Neuronal stem cell (in vitro differentiated cells): ENCODE measurements at regions not wholly inside any gene's neighbourhood (a gene's known extent, or its start where the extent isn't known, plus 50 kb on each side); places are given as distances from the start of the nearest gene placed in this dataset.

ENCODE experiments used
- DNase-seq: peaks from one replicate; pipeline ENCODE4 v3.0.0-alpha.2; 2013; ENCODE audit warnings: low spot score
- H2AFZ ChIP-seq: one replicate; pipeline ENCODE4 v1.6.1; 2013; ENCODE audit warnings: mild to moderate bottlenecking, low read length, inconsistent platforms
- H2AK5ac ChIP-seq: 2 replicates; pipeline ENCODE4 v1.6.1; 2013; ENCODE audit warnings: low read depth, mild to moderate bottlenecking, inconsistent platforms, low read length, moderate library complexity, mixed read lengths
- H2BK120ac ChIP-seq: 2 replicates; pipeline ENCODE4 v1.6.1; 2013; ENCODE audit warnings: low read depth, mild to moderate bottlenecking, inconsistent platforms, low read length, moderate library complexity, mixed read lengths
- H2BK12ac ChIP-seq: one replicate; pipeline ENCODE4 v1.6.1; 2013; ENCODE audit warnings: low read length, inconsistent platforms
- H2BK15ac ChIP-seq: 2 replicates; pipeline ENCODE4 v1.6.1; 2013; ENCODE audit warnings: mild to moderate bottlenecking, low read length, inconsistent platforms, mixed read lengths
- H2BK5ac ChIP-seq: one replicate; pipeline ENCODE4 v1.6.1; 2013; ENCODE audit warnings: inconsistent platforms, mild to moderate bottlenecking, low read length, moderate library complexity
- H3K14ac ChIP-seq: one replicate; pipeline ENCODE4 v1.6.1; 2013; ENCODE audit warnings: low read length, inconsistent platforms
- H3K18ac ChIP-seq: 2 replicates; pipeline ENCODE4 v1.6.1; 2013; ENCODE audit warnings: low read length, inconsistent platforms
- H3K23ac ChIP-seq: 2 replicates; pipeline ENCODE4 v1.6.1; 2013; ENCODE audit warnings: low read depth, mild to moderate bottlenecking, mixed read lengths, low read length, inconsistent platforms; ENCODE audit not compliant: poor library complexity
- H3K27ac ChIP-seq: replicated peaks from 3 replicates; pipeline ENCODE4 v1.5.1; 2013; ENCODE audit warnings: low read length, inconsistent platforms
- H3K27me3 ChIP-seq, 3 experiments: 2 replicates each; pipeline ENCODE4 v1.6.1; 2013; ENCODE audit warnings: low read length in 3 of 3, mild to moderate bottlenecking in 2 of 3, inconsistent platforms in 1 of 3, low read depth in 1 of 3, mixed read lengths in 1 of 3, moderate library complexity in 1 of 3; ENCODE audit not compliant: control insufficient read depth in 3 of 3, insufficient read depth in 3 of 3
- H3K36me3 ChIP-seq, 2 donors: replicated peaks in 1 of 2; 2 replicates each; pipeline ENCODE4 v1.6.1; 2013; ENCODE audit warnings: low read length in 2 of 2; ENCODE audit not compliant: control insufficient read depth in 2 of 2, insufficient read depth in 2 of 2
- H3K4ac ChIP-seq: 2 replicates; pipeline ENCODE4 v1.6.1; 2013; ENCODE audit warnings: inconsistent platforms, mild to moderate bottlenecking, low read length, moderate library complexity
- H3K4me1 ChIP-seq, 2 donors: 1 replicate in 1 of 2; 2 replicates in 1 of 2; pipeline ENCODE4 v1.6.1; 2013; ENCODE audit warnings: low read length in 2 of 2, low read depth in 1 of 2; ENCODE audit not compliant: control insufficient read depth in 2 of 2, insufficient read depth in 1 of 2
- H3K4me2 ChIP-seq: one replicate; pipeline ENCODE4 v1.6.1; 2013; ENCODE audit warnings: mild to moderate bottlenecking, low read length, inconsistent platforms; ENCODE audit not compliant: insufficient read depth, poor library complexity, severe bottlenecking
- H3K4me3 ChIP-seq, 2 donors: 2 replicates each; pipeline ENCODE4 v1.5.1; 2013; ENCODE audit warnings: low read length in 2 of 2, mild to moderate bottlenecking in 2 of 2, inconsistent platforms in 1 of 2, moderate library complexity in 1 of 2
- H3K79me1 ChIP-seq: one replicate; pipeline ENCODE4 v1.6.1; 2013; ENCODE audit warnings: low read depth, mild to moderate bottlenecking, inconsistent platforms, low read length, moderate library complexity
- H3K9ac ChIP-seq: one replicate; pipeline ENCODE4 v1.6.1; 2013; ENCODE audit warnings: mild to moderate bottlenecking, low read depth, low read length, inconsistent platforms; ENCODE audit not compliant: poor library complexity
- H3K9me3 ChIP-seq, 2 donors: replicated peaks in 1 of 2; 2 replicates each; pipeline versions ENCODE3 to v1.6.1; 2013; ENCODE audit warnings: low read length in 2 of 2, mild to moderate bottlenecking in 2 of 2, inconsistent platforms in 1 of 2, low read depth in 1 of 2, mixed read lengths in 1 of 2, moderate library complexity in 1 of 2; ENCODE audit not compliant: control insufficient read depth in 2 of 2, insufficient read depth in 1 of 2
- H4K8ac ChIP-seq: one replicate; pipeline ENCODE4 v1.6.1; 2013; ENCODE audit warnings: low read depth, mild to moderate bottlenecking, inconsistent platforms, low read length, moderate library complexity
- H4K91ac ChIP-seq: one replicate; pipeline ENCODE4 v1.6.1; 2013; ENCODE audit warnings: low read length, low read depth, mild to moderate bottlenecking, inconsistent platforms; ENCODE audit not compliant: poor library complexity
- WGBS, 2 donors: extraction: QIAGEN DNeasy Blood & Tissue Kit; methylation state at CpG; one replicate each; pipeline ENCODE4 v1.1.7; 2013; ENCODE audit warnings: missing lambda C conversion rate in 2 of 2, mixed read lengths in 1 of 2; ENCODE audit not compliant: insufficient read length in 2 of 2, insufficient replicate concordance in 1 of 2; ENCODE audit errors: extremely low coverage in 2 of 2; 5-methylcytosine and 5-hydroxymethylcytosine counted together

DNA sequence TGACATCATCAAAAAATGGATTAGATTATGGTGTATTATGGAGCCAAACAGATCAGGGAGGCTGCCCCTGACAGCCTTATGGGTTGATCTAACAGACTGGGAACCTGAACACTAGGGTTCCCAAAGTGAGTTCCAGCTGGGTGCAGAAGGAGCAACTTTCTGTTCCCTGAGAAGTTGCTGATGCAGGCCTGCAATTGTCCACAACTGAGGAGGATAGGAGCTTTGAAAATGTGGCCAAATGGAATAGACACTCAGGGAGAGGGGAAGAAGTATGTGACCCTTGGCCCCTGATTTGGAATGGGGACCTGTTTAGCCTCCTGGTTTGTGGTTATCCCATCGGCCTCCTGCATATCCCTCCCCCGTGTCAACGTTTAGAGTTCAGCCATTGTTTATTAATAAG, 262.2 kb upstream of the SKOR2 start:
- Histone ChIP-seq H3K4ac (no peak overlapping the region), H4K8ac (no peak overlapping the region), H3K23ac (no peak overlapping the region), H3K14ac (no peak overlapping the region), H3K9me3 (no peaks in the 10 kb centered on the region), H3K9ac (no peak overlapping the region), H2BK120ac (no peak overlapping the region), H2BK12ac (no peak overlapping the region), H3K4me1 (no peaks in the 10 kb centered on the region), H4K91ac (no peak overlapping the region), H3K18ac (no peak overlapping the region), H3K27ac (no peak overlapping the region), H3K36me3 (no peaks in the 10 kb centered on the region), H2BK15ac (no peak overlapping the region), H2AFZ (no peak overlapping the region), H2BK5ac (no peak overlapping the region), H3K27me3 (no peaks in the 10 kb centered on the region), H3K79me1 (no peaks in the 10 kb centered on the region), H3K4me3 (no peak overlapping the region), H3K4me2 (no peak overlapping the region), H2AK5ac (no peak overlapping the region)
- DNase-seq: no peak
- WGBS, 2 donors: no CpG with 5 or more reads among the region's 3 CpGs

DNA sequence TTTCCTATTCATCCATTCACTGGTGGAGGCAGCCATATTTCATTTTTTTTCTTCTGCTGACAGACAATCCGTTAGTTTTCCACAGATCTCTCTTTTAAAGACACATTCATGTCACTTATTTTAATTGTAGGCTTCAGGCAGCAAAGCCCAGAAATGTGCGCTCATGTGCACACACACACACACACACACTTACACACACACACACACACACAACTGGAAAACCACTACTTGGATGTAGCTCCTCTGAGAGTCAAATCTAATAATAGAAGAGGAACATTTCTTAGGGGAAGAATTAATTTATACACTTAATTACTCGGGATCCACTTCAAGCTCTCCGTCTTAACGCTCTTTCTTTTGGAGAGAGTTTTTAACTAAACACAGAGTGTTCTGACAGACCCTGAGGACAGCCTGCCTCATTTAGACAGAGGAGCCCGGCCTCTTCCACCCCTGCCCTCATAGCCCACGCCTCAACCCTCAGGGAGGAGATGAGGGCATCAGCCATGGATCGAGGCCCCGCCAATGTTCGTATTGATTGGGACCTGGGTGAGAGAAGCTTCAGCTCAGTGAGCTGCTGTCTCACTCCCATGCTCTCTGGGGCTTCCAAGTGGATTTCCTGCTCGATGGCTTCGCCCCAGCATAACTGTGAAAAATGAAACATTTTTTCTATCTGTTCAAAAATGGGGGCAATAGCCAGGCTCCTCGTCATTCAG, 261.4 kb upstream of the SKOR2 start:
- H3K4me2 ChIP-seq: no peak overlapping the region
- H2BK120ac ChIP-seq: no peak overlapping the region
- no peak overlapping the region for H3K14ac ChIP-seq
- H3K23ac ChIP-seq: no peak overlapping the region
- no peak overlapping the region for H2BK5ac ChIP-seq
- no peak overlapping the region for H4K8ac ChIP-seq
- H2BK15ac ChIP-seq: no peak overlapping the region
- no peak overlapping the region for H2BK12ac ChIP-seq
- no peak overlapping the region for H3K27ac ChIP-seq
- H3K36me3 ChIP-seq: no peaks in the 10 kb centered on the region
- H2AFZ ChIP-seq: no peak overlapping the region
- no peaks in the 10 kb centered on the region for H3K4me1 ChIP-seq
- no peak overlapping the region for H3K9ac ChIP-seq
- no peak overlapping the region for H3K18ac ChIP-seq
- no peak overlapping the region for H4K91ac ChIP-seq
- H3K4ac ChIP-seq: no peak overlapping the region
- H3K9me3 ChIP-seq: no peaks in the 10 kb centered on the region
- no peak overlapping the region for H2AK5ac ChIP-seq
- H3K4me3 ChIP-seq: no peak overlapping the region
- no peaks in the 10 kb centered on the region for H3K27me3 ChIP-seq
- WGBS, 2 donors: no CpG with 5 or more reads among the region's 13 CpGs
- no peak for DNase-seq
- H3K79me1 ChIP-seq: no peaks in the 10 kb centered on the region

DNA sequence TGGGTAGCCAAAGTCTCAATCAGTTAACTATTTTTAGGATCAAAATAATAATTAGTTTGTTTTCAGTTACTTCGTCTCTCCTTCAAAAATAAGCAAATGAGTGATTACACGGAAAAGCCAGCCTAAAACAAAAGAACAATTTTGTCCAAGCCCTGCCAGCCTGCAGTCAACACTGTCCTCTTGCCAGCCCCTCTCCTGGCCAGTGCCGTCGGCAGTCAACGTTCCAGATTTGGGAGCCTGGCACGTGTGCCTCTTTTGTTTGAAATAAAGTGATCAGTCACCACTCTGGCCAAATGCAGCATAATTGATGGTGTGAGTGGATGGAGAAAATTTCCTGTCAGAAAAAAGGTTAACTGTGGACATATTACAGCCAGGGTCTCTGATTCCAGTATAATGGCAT, 260.6 kb upstream of the SKOR2 start:
- no CpG with 5 or more reads among the region's 6 CpGs for WGBS, 2 donors
- no peak overlapping the region for H3K27ac ChIP-seq
- H3K18ac ChIP-seq: peak overlapping the region; percentile 39
- H3K27me3 ChIP-seq: no peaks in the 10 kb centered on the region
- no peak overlapping the region for H4K91ac ChIP-seq
- no peaks in the 10 kb centered on the region for H3K36me3 ChIP-seq
- no peak overlapping the region for H2BK120ac ChIP-seq
- H3K9ac ChIP-seq: no peak overlapping the region
- H2BK5ac ChIP-seq: no peak overlapping the region
- peaks cover 0 to 2% of the 10 kb centered on the region in 2 donors for H3K4me1 ChIP-seq
- no peak overlapping the region for H2AK5ac ChIP-seq
- H4K8ac ChIP-seq: no peak overlapping the region
- H2BK15ac ChIP-seq: no peak overlapping the region
- H3K9me3 ChIP-seq: no peaks in the 10 kb centered on the region
- no peak overlapping the region for H3K23ac ChIP-seq
- no peak overlapping the region for H3K4me3 ChIP-seq
- no peak overlapping the region for H3K14ac ChIP-seq
- no peak overlapping the region for H3K4me2 ChIP-seq
- no peak for DNase-seq
- no peak overlapping the region for H2AFZ ChIP-seq
- no peaks in the 10 kb centered on the region for H3K79me1 ChIP-seq
- H3K4ac ChIP-seq: no peak overlapping the region
- H2BK12ac ChIP-seq: no peak overlapping the region

DNA sequence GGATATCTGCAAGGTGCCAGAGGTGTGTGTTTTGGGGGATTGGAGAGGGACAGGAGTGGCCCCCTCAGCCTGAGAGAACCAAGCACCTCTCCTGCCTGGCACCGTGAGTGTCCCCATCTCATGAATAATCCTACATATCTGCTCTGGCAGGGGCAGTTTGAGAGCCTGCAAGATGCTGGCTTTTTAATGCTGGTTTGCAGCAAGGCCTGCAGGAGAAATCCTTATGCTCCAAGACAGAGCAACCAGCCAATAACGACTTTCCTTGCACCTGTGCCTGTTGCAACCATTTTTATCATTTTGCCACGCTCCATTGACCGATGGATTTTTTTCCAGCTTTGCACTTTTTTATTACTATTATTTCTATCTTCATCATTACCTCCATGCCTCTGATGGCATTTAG, 259.4 kb upstream of the SKOR2 start:
- Histone ChIP-seq H2AK5ac (no peak overlapping the region), H3K23ac (no peak overlapping the region), H3K27me3 (no peaks in the 10 kb centered on the region), H3K36me3 (no peaks in the 10 kb centered on the region), H3K9ac (no peak overlapping the region), H3K79me1 (no peaks in the 10 kb centered on the region), H3K14ac (no peak overlapping the region), H3K4me2 (no peak overlapping the region), H2AFZ (no peak overlapping the region), H3K4me3 (no peak overlapping the region), H3K4ac (no peak overlapping the region), H4K8ac (no peak overlapping the region), H2BK12ac (no peak overlapping the region), H3K27ac (no peak overlapping the region), H3K4me1 (peaks cover 0 to 2% of the 10 kb centered on the region in 2 donors), H2BK5ac (no peak overlapping the region), H4K91ac (no peak overlapping the region), H3K9me3 (no peaks in the 10 kb centered on the region), H3K18ac (no peak overlapping the region), H2BK120ac (no peak overlapping the region), H2BK15ac (no peak overlapping the region)
- WGBS, 2 donors: no CpG with 5 or more reads among the region's 4 CpGs
- no peak for DNase-seq
